GM19035 (cell line): ENCODE measurements at regions not wholly inside any gene's neighbourhood (a gene's known extent, or its start where the extent isn't known, plus 50 kb on each side); places are given as distances from the start of the nearest gene placed in this dataset.

ENCODE experiments used
- ATAC-seq: cut with Tn5 transposase; IDR thresholded peaks from one replicate; pipeline ENCODE4 v1.9.1; 2021; ENCODE audit not compliant: unreplicated experiment

- ATAC-seq: no peak
These were observed 295.5 kb downstream of the CDH11 start for GRCh38 chr16:64826374-64826773.

- ATAC-seq: no peak
These were observed 298.3 kb downstream of the CDH11 start for GRCh38 chr16:64823481-64824075.

- ATAC-seq: no peak
These were observed 311.8 kb downstream of the CDH11 start for GRCh38 chr16:64809876-64810629.

GRCh38 chr16:64808474-64808873 is 313.4 kb downstream of the CDH11 start:
- no peak for ATAC-seq

GRCh38 chr16:64791756-64792155 is 330.1 kb downstream of the CDH11 start:
- no peak for ATAC-seq

- ATAC-seq: no peak
These were observed 337.2 kb downstream of the CDH11 start for GRCh38 chr16:64784635-64785034.

- no peak for ATAC-seq
These were observed 339.4 kb downstream of the CDH11 start for GRCh38 chr16:64782484-64782883.

- no peak for ATAC-seq
These were observed 341.4 kb downstream of the CDH11 start for GRCh38 chr16:64780445-64780844.

- no peak for ATAC-seq
These were observed 343.1 kb downstream of the CDH11 start for GRCh38 chr16:64778777-64779176.

GRCh38 chr16:64773638-64774037 is 348.2 kb downstream of the CDH11 start:
- no peak for ATAC-seq

GRCh38 chr16:64773184-64773583 is 348.7 kb downstream of the CDH11 start:
- ATAC-seq: no peak

GRCh38 chr16:64771273-64771672 is 350.6 kb downstream of the CDH11 start:
- no peak for ATAC-seq

GRCh38 chr16:64762211-64762610 is 359.7 kb downstream of the CDH11 start:
- ATAC-seq: no peak

GRCh38 chr16:64754279-64754678 is 367.6 kb downstream of the CDH11 start:
- ATAC-seq: no peak

GRCh38 chr16:64751906-64752305 is 370.0 kb downstream of the CDH11 start:
- ATAC-seq: no peak

GRCh38 chr16:64749346-64749745 is 372.5 kb downstream of the CDH11 start:
- no peak for ATAC-seq

- no peak for ATAC-seq
These were observed 376.5 kb downstream of the CDH11 start for GRCh38 chr16:64745258-64745930.

GRCh38 chr16:64742455-64743223 is 379.2 kb downstream of the CDH11 start:
- no peak for ATAC-seq

GRCh38 chr16:64740261-64740660 is 381.6 kb downstream of the CDH11 start:
- no peak for ATAC-seq

GRCh38 chr16:64738321-64738960 is 383.4 kb downstream of the CDH11 start:
- no peak for ATAC-seq

GRCh38 chr16:64736857-64737256 is 385.0 kb downstream of the CDH11 start:
- ATAC-seq: no peak
